K562 (cell line): ENCODE measurements at regions not wholly inside any gene's neighbourhood (a gene's known extent, or its start where the extent isn't known, plus 50 kb on each side); places are given as distances from the start of the nearest gene placed in this dataset.

Experiments
- ATF7 ChIP-seq: fragments of 450-650 bp; IDR thresholded peaks from 2 replicates; pipeline ENCODE4 v1.7.1; 2014; ENCODE audit warnings: mild to moderate bottlenecking, moderate library complexity
- FOXJ3 ChIP-seq: sonication (generic); formaldehyde crosslinking; IDR thresholded peaks from 2 replicates; pipeline ENCODE4 v1.4.0; 2020; ENCODE audit warnings: mild to moderate bottlenecking, missing genetic modification reagents
- GATAD2B ChIP-seq: fragments of 450-650 bp; IDR thresholded peaks from 2 replicates; pipeline ENCODE4 v1.6.1; 2017; ENCODE audit warnings: mild to moderate bottlenecking, borderline replicate concordance
- HNRNPLL ChIP-seq: fragments of 200-400 bp; formaldehyde crosslinking; IDR thresholded peaks from 2 replicates; pipeline ENCODE4 v1.6.1; 2017; ENCODE audit warnings: low read length, low read depth, mild to moderate bottlenecking; ENCODE audit not compliant: poor library complexity, severe bottlenecking
- MXD1 ChIP-seq: fragments of 250-450 bp; sonication (Bioruptor Pico); IDR thresholded peaks from 2 replicates; pipeline ENCODE4 v1.8.0; 2021; ENCODE audit warnings: borderline replicate concordance, mild to moderate bottlenecking, moderate library complexity; ENCODE audit not compliant: poor library complexity, severe bottlenecking
- NFE2 ChIP-seq: IDR thresholded peaks from 2 replicates; pipeline ENCODE4 v1.6.1; 2014; ENCODE audit warnings: antibody characterized with exemption, low read depth
- PHB ChIP-seq: fragments of 250-450 bp; sonication (Bioruptor Pico); IDR thresholded peaks from 2 replicates; pipeline ENCODE4 v1.5.0; 2021
- SNRNP70 ChIP-seq: fragments of 200-400 bp; formaldehyde crosslinking; optimal IDR thresholded peaks from 2 replicates; pipeline ENCODE3; 2017; ENCODE audit warnings: low read depth, low read length
- WHSC1 ChIP-seq: IDR thresholded peaks from one replicate; pipeline ENCODE4 v1.6.1; 2012; ENCODE audit warnings: low read length, control low read depth, inconsistent platforms
- ZHX1 ChIP-seq: fragments of 150-350 bp; conservative IDR thresholded peaks from 2 replicates; pipeline ENCODE4 v1.6.1; 2014; ENCODE audit warnings: low read length
- ZNF282 ChIP-seq: sonication (generic); formaldehyde crosslinking; IDR thresholded peaks from 2 replicates; pipeline ENCODE4 v1.8.1; 2023; ENCODE audit warnings: missing genetic modification reagents
- ZNF76 ChIP-seq: fragments of 250-450 bp; sonication (Bioruptor Pico); IDR thresholded peaks from 2 replicates; pipeline ENCODE4 v1.4.0; 2020; ENCODE audit warnings: mild to moderate bottlenecking, moderate library complexity, borderline replicate concordance
- TF ChIP-seq, protein P1 (sequence below): fragments of 250-450 bp; sonication (Bioruptor Pico); IDR thresholded peaks from 2 replicates; pipeline ENCODE4 v1.5.1; 2021; ENCODE audit warnings: mild to moderate bottlenecking
- TF ChIP-seq, protein P2 (sequence below), 3 experiments: fragments of 200-800 bp in 1 of 3; sonication (Bioruptor generic) in 1 of 3; sonication (generic) in 1 of 3; formaldehyde crosslinking in 1 of 3; IDR thresholded peaks; 2 replicates each; pipeline versions ENCODE4 v1.6.1 to v1.8.0; 2016 to 2022; ENCODE audit warnings: mild to moderate bottlenecking in 2 of 3, missing compliant biosample characterization in 2 of 3, missing genetic modification characterization in 2 of 3, missing genetic modification reagents in 1 of 3

GRCh38 chr9:129482521-129483414 is 138.1 kb downstream of the C9orf50 start (continued):
- TF ChIP-seq ZHX1 (no peak), ZNF282 (CRISPR knock-in tag) (no peak), ATF7 (peak; percentile 33; the same call in 1 of the 2 replicates), GATAD2B (no peak), SNRNP70 (no peak), NFE2 (0 out of 2 replicates have a peak, but pooled peaks have one; percentile 8), MXD1 (no peak), HNRNPLL (no peak), PHB (CRISPR knock-in tag) (0 out of 2 replicates have a peak, but pooled peaks have one; percentile 34), WHSC1 (no peak), FOXJ3 (CRISPR knock-in tag) (no peak), ZNF76 (CRISPR knock-in tag) (0 out of 2 replicates have a peak, but pooled peaks have one; percentile 64)
- TF ChIP-seq, protein P1, sequence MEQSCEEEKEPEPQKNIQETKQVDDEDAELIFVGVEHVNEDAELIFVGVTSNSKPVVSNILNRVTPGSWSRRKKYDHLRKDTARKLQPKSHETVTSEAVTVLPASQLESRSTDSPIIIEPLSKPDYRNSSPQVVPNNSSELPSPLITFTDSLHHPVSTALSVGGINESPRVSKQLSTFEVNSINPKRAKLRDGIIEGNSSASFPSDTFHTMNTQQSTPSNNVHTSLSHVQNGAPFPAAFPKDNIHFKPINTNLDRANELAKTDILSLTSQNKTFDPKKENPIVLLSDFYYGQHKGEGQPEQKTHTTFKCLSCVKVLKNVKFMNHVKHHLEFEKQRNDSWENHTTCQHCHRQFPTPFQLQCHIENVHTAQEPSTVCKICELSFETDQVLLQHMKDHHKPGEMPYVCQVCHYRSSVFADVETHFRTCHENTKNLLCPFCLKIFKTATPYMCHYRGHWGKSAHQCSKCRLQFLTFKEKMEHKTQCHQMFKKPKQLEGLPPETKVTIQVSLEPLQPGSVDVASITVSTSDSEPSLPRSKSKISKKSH (CRISPR knock-in tag): no peak
- TF ChIP-seq, protein P2, sequence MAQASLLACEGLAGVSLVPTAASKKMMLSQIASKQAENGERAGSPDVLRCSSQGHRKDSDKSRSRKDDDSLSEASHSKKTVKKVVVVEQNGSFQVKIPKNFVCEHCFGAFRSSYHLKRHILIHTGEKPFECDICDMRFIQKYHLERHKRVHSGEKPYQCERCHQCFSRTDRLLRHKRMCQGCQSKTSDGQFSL (CRISPR knock-in tag; IDR thresholded peaks at IDR 0.05): 0 out of 2 replicates have a peak, but pooled peaks have one; percentile 2
- TF ChIP-seq, protein P2 (tag; IDR thresholded peaks at IDR 0.05): peak in 1 of 2 experiments; percentile 74; a peak in 2 of 4 replicates
